ENCODE measurements at regions not wholly inside any gene's neighbourhood (a gene's known extent, or its start where the extent isn't known, plus 50 kb on each side); places are given as distances from the start of the nearest gene placed in this dataset.
"Not testable (repeated sequence)": the region's sequence is repeated elsewhere in the genome, so short reads cannot be mapped to it uniquely, and the experiment has no call there.

DNA sequence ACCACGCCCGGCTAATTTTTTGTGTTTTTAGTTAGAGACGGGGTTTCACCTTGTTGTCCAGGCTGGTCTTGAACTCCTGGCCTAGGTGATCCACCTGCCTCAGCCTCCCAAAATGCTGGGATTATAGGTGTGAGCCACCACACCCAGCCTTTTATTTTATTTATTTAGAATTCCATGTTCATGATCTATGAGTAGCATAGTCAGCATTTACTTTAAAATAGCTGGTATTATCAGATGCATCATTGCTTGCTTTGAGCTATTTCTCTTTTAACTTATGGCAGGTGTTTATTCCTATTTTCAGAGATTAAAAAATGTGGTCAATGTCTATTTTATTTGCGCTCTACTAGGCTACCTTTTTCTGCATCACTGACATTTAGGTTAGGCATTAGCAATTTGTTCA lies 152.0 kb downstream of the UTRN start:
- Histone ChIP-seq H3K36me3 (peaks cover 0 to 60% of the 10 kb centered on the region in 2 donors), H3K27ac (no peak overlapping the region), H3K4me1 (no peaks in the 10 kb centered on the region), H3K27me3 (no peaks in the 10 kb centered on the region), H3K9me3 (no peaks in the 10 kb centered on the region), H3K4me3 (no peak overlapping the region)
- TF ChIP-seq, protein P1, sequence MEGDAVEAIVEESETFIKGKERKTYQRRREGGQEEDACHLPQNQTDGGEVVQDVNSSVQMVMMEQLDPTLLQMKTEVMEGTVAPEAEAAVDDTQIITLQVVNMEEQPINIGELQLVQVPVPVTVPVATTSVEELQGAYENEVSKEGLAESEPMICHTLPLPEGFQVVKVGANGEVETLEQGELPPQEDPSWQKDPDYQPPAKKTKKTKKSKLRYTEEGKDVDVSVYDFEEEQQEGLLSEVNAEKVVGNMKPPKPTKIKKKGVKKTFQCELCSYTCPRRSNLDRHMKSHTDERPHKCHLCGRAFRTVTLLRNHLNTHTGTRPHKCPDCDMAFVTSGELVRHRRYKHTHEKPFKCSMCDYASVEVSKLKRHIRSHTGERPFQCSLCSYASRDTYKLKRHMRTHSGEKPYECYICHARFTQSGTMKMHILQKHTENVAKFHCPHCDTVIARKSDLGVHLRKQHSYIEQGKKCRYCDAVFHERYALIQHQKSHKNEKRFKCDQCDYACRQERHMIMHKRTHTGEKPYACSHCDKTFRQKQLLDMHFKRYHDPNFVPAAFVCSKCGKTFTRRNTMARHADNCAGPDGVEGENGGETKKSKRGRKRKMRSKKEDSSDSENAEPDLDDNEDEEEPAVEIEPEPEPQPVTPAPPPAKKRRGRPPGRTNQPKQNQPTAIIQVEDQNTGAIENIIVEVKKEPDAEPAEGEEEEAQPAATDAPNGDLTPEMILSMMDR (IDR thresholded peaks at IDR 0.05), result no peak
- TF ChIP-seq POLR2AphosphoS5 (IDR thresholded peaks at IDR 0.05; ENCODE audit: insufficient read depth in 1 of 2, low read depth in 1 of 2) (no peak), POLR2A (IDR thresholded peaks at IDR 0.05) (no peak)
- no peak for DNase-seq (ENCODE audit: extremely low spot score in 2 of 2)
- intact Hi-C loops (cut with DNase I), result no loop called here

DNA sequence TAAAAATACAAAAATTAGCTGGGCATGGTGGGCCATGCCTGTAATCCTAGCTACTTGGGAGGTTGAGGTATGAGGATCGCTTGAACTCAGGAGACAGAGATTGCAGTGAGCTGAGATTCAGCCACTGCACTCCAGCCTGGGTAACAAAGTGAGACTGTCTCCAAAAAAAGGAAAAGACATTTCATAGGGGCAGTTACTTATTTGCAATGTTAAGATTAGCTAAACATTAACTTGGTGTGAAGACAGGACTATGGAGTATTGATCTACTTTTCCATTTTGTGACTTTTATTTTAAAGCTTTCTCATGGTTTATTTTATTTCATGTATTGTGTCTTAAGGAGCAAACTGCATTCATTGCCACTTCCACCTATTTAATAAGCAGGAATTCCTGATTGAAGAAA lies 153.0 kb downstream of the UTRN start:
- intact Hi-C loops (cut with DNase I), result no loop called here
- Histone ChIP-seq H3K27ac (no peak overlapping the region), H3K4me3 (no peak overlapping the region), H3K27me3 (no peaks in the 10 kb centered on the region), H3K9me3 (no peaks in the 10 kb centered on the region), H3K36me3 (peaks cover 0 to 60% of the 10 kb centered on the region in 2 donors), H3K4me1 (no peaks in the 10 kb centered on the region)
- DNase-seq (ENCODE audit: extremely low spot score in 2 of 2), result no peak
- no peak for TF ChIP-seq POLR2A (IDR thresholded peaks at IDR 0.05)
- TF ChIP-seq, protein P1 (IDR thresholded peaks at IDR 0.05), result no peak
- TF ChIP-seq POLR2AphosphoS5 (IDR thresholded peaks at IDR 0.05; ENCODE audit: insufficient read depth in 1 of 2, low read depth in 1 of 2), result no peak

DNA sequence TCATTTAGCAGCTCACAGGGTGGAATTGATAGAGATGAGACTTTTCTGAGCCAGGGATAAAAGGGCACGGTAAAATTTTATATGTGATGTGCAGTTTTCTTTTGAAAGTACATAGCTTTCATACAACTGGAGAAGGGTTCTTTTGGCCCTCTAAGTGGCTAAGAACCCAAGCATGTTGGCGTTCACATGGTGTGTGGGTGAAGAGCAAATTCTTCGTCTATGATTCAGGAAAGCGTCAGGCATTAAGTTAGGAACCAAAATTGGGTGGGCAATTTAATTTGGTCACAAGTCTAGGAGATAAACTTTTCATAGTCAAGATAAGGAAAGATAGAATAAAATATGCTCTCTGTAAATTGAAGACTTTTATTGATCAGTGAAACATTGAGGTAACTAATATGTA lies 153.9 kb downstream of the UTRN start:
- Histone ChIP-seq H3K36me3 (peaks cover 0 to 64% of the 10 kb centered on the region in 2 donors), H3K4me1 (no peaks in the 10 kb centered on the region), H3K27me3 (no peaks in the 10 kb centered on the region), H3K27ac (no peak overlapping the region), H3K9me3 (no peaks in the 10 kb centered on the region), H3K4me3 (no peak overlapping the region)
- intact Hi-C loops (cut with DNase I), result no loop called here
- no peak for TF ChIP-seq POLR2A (IDR thresholded peaks at IDR 0.05)
- TF ChIP-seq, protein P1 (IDR thresholded peaks at IDR 0.05), result no peak
- no peak for TF ChIP-seq POLR2AphosphoS5 (IDR thresholded peaks at IDR 0.05; ENCODE audit: insufficient read depth in 1 of 2, low read depth in 1 of 2)
- DNase-seq (ENCODE audit: extremely low spot score in 2 of 2), result no peak

DNA sequence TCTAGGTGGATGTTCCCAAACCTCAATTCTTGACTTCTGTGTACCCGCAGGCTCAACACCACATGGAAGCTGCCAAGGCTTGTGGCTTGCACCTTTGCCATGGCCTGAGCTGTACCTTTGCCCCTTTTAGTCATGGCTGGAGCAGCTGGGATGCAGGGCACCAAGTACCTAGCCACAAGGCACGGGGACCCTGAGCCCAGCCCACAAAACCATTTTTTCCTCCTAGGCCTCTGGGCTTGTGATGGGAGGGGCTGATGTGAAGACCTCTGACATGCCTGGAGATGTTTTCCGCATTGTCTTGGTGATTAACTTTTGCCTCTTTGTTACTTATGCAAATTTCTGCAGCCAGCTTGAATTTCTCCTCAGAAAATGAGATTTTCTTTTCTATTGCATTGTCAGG lies 156.7 kb downstream of the UTRN start:
- H3K4me3 ChIP-seq; DNase-seq (ENCODE audit: extremely low spot score in 2 of 2); intact Hi-C loops (cut with DNase I); H3K27me3 ChIP-seq; H3K27ac ChIP-seq; H3K9me3 ChIP-seq; H3K4me1 ChIP-seq: not testable (repeated sequence)
- H3K36me3 ChIP-seq, result peaks cover 0 to 78% of the 10 kb centered on the region in 2 donors

DNA sequence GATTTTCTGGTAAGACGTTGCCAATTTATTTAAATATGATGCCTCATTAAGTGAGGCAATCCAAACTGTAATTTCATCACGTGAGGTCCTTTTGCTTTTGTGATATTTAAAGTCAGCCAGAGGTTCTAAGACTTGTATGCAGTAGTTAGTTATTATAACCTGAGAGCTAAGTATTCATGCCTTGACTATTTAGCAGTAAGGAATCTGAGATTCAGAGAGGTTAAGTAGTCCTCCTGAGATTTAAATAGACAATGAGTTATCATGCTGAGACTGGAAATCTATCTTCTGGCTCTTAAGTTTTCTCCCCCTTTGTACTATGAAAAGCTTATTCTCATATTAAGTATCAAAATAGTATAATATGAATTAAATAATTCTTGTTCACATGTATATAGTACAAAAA lies 158.0 kb downstream of the UTRN start:
- DNase-seq (ENCODE audit: extremely low spot score in 2 of 2), result no peak
- H3K36me3 ChIP-seq, result peaks cover 0 to 71% of the 10 kb centered on the region in 2 donors
- H3K27ac ChIP-seq, result no peak overlapping the region
- no peak for TF ChIP-seq POLR2A (IDR thresholded peaks at IDR 0.05)
- no peak for TF ChIP-seq POLR2AphosphoS5 (IDR thresholded peaks at IDR 0.05; ENCODE audit: insufficient read depth in 1 of 2, low read depth in 1 of 2)
- TF ChIP-seq, protein P1 (IDR thresholded peaks at IDR 0.05), result no peak
- H3K9me3 ChIP-seq, result no peaks in the 10 kb centered on the region
- H3K27me3 ChIP-seq, result no peaks in the 10 kb centered on the region
- no peak overlapping the region for H3K4me3 ChIP-seq
- H3K4me1 ChIP-seq, result no peaks in the 10 kb centered on the region
- intact Hi-C loops (cut with DNase I), result no loop called here

DNA sequence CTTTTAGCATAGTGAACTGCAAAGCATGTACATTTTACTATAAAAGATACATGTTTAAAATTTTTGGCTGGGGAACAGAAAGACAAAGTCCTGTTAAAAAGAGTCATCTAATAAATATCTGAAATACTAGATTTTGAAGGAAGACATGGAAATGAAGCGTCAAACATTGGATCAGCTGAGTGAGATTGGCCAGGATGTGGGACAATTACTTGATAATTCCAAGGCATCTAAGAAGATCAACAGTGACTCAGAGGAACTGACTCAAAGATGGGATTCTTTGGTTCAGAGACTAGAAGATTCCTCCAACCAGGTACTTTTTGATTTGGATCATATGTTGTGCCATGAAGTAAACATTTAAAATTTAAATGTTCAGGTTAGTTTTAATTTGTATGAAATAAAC lies 162.3 kb downstream of the UTRN start:
- Histone ChIP-seq H3K4me1 (no peaks in the 10 kb centered on the region), H3K4me3 (no peak overlapping the region), H3K27ac (no peak overlapping the region), H3K9me3 (no peaks in the 10 kb centered on the region), H3K27me3 (no peaks in the 10 kb centered on the region), H3K36me3 (peaks cover 0 to 63% of the 10 kb centered on the region in 2 donors)
- intact Hi-C loops (cut with DNase I), result no loop called here
- no peak for TF ChIP-seq POLR2A (IDR thresholded peaks at IDR 0.05)
- no peak for TF ChIP-seq POLR2AphosphoS5 (IDR thresholded peaks at IDR 0.05; ENCODE audit: insufficient read depth in 1 of 2, low read depth in 1 of 2)
- TF ChIP-seq, protein P1 (IDR thresholded peaks at IDR 0.05), result no peak
- no peak for DNase-seq (ENCODE audit: extremely low spot score in 2 of 2)

All from vagina (tissue), 2 donors.